ENCODE measurements at regions not wholly inside any gene's neighbourhood (a gene's known extent, or its start where the extent isn't known, plus 50 kb on each side); places are given as distances from the start of the nearest gene placed in this dataset.

DNA sequence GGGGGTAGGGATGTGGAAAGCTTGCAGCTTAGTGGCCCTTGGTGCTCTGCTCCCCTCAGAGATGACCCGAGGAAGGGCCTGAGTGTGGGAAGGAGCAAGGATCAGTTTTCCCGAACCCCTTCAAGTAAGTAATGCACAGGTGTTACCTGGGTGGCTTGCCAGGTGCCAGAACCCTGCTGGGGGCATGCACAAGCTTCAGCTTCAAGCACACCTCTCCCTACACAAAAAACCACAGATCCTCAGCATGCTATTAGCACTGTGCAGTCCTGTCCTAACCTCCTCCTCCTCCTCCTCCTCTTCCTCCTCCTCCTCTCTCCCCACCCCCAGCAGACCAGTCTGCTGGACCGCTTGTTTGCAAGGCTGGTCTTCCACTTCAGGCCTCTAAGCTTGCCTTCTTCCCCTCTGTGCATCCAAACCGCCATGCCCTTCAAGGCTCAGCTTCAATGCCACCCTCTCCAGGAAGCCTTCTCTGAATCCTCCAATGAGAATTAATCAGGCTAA lies 114.8 kb downstream of the ACAA2 start:
- no peaks in the 10 kb centered on the region for H4K20me1 ChIP-seq (ENCODE audit: insufficient read depth)
- ChIA-PET POLR2A (no interaction called here), CTCF (no interaction called here)
- no peaks in the 10 kb centered on the region for H3K9me2 ChIP-seq
- no peaks in the 10 kb centered on the region for H3K79me2 ChIP-seq (ENCODE audit: insufficient read depth)
- H3K27me3 ChIP-seq (ENCODE audit: insufficient read depth): no peaks in the 10 kb centered on the region
- H3K27ac ChIP-seq (ENCODE audit: low read depth in 2 of 2, low read length in 1 of 2): peak overlapping the region in 1 of 2 experiments; percentile 61; a peak in 2 of 4 replicates
- no peaks in the 10 kb centered on the region for H3K9me3 ChIP-seq
- no peak for DNase-seq
- H3K9ac ChIP-seq: no peak overlapping the region
- 82% methylated on average over 4 of the region's 4 CpGs for WGBS (ENCODE audit: low lambda C conversion rate)
- TF ChIP-seq, protein P1, sequence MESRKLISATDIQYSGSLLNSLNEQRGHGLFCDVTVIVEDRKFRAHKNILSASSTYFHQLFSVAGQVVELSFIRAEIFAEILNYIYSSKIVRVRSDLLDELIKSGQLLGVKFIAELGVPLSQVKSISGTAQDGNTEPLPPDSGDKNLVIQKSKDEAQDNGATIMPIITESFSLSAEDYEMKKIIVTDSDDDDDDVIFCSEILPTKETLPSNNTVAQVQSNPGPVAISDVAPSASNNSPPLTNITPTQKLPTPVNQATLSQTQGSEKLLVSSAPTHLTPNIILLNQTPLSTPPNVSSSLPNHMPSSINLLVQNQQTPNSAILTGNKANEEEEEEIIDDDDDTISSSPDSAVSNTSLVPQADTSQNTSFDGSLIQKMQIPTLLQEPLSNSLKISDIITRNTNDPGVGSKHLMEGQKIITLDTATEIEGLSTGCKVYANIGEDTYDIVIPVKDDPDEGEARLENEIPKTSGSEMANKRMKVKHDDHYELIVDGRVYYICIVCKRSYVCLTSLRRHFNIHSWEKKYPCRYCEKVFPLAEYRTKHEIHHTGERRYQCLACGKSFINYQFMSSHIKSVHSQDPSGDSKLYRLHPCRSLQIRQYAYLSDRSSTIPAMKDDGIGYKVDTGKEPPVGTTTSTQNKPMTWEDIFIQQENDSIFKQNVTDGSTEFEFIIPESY (IDR thresholded peaks at IDR 0.05; ENCODE audit: borderline replicate concordance, low read depth): no peak
- no peak for TF ChIP-seq MXI1 (IDR thresholded peaks at IDR 0.05; ENCODE audit: low read depth, low read length)
- no peak overlapping the region for H3K4me3 ChIP-seq (ENCODE audit: low read depth in 2 of 2, low read length in 1 of 2)
- no peaks in the 10 kb centered on the region for H3F3A ChIP-seq (replicated peaks; ENCODE audit: insufficient read depth)
- no peaks in the 10 kb centered on the region for H3K36me3 ChIP-seq (replicated peaks in 1 of 2; ENCODE audit: control insufficient read depth in 1 of 2, insufficient read depth in 2 of 2, low read length in 1 of 2)
- H3K4me2 ChIP-seq: 0 out of 2 replicates have a peak overlapping the region, but pooled peaks have one; percentile 9
- no peak overlapping the region for H2AFZ ChIP-seq (ENCODE audit: low read depth)
- H3K4me1 ChIP-seq (ENCODE audit: control insufficient read depth in 1 of 2, insufficient read depth in 2 of 2, low read depth in 1 of 2, low read length in 1 of 2): peaks cover 0 to 28% of the 10 kb centered on the region in 2 experiments; a peak in 2 of 4 replicates

DNA sequence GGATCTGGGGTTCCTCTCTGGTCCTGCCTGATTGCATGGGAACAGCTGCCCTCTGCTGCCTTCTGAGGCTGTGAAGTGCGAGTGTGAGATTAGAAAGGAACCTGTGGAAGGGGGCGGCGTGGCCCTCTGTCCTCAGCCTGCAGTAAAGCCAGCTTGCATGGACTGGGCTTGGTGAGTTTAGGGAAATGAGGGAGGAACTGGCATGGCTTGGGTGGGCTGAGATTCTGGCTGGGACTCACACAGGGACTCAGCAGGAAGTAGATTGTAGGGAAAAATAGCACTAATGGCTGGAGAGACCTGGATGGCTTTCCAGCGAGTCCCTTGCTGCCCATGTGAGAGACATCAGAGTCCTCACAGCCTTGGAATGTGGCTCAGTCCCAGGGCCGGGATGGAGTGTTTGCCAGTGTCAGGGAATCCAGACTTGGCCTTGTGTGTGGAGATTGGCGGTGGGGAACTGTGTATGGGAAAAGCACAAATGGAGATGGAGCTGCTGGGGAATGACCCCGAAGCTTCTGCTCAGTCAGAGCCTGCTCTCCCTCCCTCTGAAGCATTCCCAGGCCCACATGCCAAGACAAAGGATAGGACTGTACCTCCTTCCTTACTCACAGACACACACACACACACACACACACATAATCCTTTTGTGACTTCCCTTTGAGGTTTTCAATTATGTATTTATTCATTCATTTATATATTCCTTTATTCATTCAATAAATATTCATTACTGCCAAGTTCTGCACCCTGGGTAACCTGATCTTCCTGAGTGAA lies 115.4 kb downstream of the ACAA2 start:
- Histone ChIP-seq H3K9me3 (no peaks in the 10 kb centered on the region), H3K79me2 (ENCODE audit: insufficient read depth) (no peaks in the 10 kb centered on the region), H2AFZ (ENCODE audit: low read depth) (0 out of 2 replicates have a peak overlapping the region, but pooled peaks have one; percentile 19), H3F3A (replicated peaks; ENCODE audit: insufficient read depth) (no peaks in the 10 kb centered on the region), H3K27me3 (ENCODE audit: insufficient read depth) (no peaks in the 10 kb centered on the region), H3K4me2 (peak overlapping the region; percentile 9; the same call in 1 of the 2 replicates), H4K20me1 (ENCODE audit: insufficient read depth) (no peaks in the 10 kb centered on the region), H3K9me2 (no peaks in the 10 kb centered on the region), H3K9ac (peak overlapping the region; percentile 6; the same call in 1 of the 2 replicates), H3K4me1 (ENCODE audit: control insufficient read depth in 1 of 2, insufficient read depth in 2 of 2, low read depth in 1 of 2, low read length in 1 of 2) (peaks cover 0 to 28% of the 10 kb centered on the region in 2 experiments; a peak in 2 of 4 replicates), H3K36me3 (replicated peaks in 1 of 2; ENCODE audit: control insufficient read depth in 1 of 2, insufficient read depth in 2 of 2, low read length in 1 of 2) (no peaks in the 10 kb centered on the region), H3K27ac (ENCODE audit: low read depth in 2 of 2, low read length in 1 of 2) (peak overlapping the region in 1 of 2 experiments; percentile 61; a peak in 2 of 4 replicates), H3K4me3 (ENCODE audit: low read depth in 2 of 2, low read length in 1 of 2) (no peak overlapping the region)
- CTCF ChIA-PET: no interaction called here
- DNase-seq: no peak
- TF ChIP-seq, protein P2, sequence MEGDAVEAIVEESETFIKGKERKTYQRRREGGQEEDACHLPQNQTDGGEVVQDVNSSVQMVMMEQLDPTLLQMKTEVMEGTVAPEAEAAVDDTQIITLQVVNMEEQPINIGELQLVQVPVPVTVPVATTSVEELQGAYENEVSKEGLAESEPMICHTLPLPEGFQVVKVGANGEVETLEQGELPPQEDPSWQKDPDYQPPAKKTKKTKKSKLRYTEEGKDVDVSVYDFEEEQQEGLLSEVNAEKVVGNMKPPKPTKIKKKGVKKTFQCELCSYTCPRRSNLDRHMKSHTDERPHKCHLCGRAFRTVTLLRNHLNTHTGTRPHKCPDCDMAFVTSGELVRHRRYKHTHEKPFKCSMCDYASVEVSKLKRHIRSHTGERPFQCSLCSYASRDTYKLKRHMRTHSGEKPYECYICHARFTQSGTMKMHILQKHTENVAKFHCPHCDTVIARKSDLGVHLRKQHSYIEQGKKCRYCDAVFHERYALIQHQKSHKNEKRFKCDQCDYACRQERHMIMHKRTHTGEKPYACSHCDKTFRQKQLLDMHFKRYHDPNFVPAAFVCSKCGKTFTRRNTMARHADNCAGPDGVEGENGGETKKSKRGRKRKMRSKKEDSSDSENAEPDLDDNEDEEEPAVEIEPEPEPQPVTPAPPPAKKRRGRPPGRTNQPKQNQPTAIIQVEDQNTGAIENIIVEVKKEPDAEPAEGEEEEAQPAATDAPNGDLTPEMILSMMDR (IDR thresholded peaks at IDR 0.05): peak; percentile 19; the same call in 1 of the 2 replicates
- TF ChIP-seq, protein P3, sequence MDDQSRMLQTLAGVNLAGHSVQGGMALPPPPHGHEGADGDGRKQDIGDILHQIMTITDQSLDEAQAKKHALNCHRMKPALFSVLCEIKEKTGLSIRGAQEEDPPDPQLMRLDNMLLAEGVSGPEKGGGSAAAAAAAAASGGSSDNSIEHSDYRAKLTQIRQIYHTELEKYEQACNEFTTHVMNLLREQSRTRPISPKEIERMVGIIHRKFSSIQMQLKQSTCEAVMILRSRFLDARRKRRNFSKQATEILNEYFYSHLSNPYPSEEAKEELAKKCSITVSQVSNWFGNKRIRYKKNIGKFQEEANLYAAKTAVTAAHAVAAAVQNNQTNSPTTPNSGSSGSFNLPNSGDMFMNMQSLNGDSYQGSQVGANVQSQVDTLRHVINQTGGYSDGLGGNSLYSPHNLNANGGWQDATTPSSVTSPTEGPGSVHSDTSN (IDR thresholded peaks at IDR 0.05): no peak; the same call in 1 of the 2 replicates
- 79% methylated on average over 5 of the region's 7 CpGs for WGBS (ENCODE audit: low lambda C conversion rate)
- POLR2A ChIA-PET: no interaction called here
